PC-3 (cell line): ENCODE measurements at regions not wholly inside any gene's neighbourhood (a gene's known extent, or its start where the extent isn't known, plus 50 kb on each side); places are given as distances from the start of the nearest gene placed in this dataset.

Experiments used
- EZH2 ChIP-seq: fragments of 300-600 bp; sonication (generic); IDR thresholded peaks from one replicate; pipeline ENCODE4 v1.6.1; 2017; ENCODE audit warnings: antibody characterized with exemption, mild to moderate bottlenecking, low read length; ENCODE audit not compliant: unreplicated experiment
- EZH2phosphoT487 ChIP-seq: fragments of 300-600 bp; sonication (generic); IDR thresholded peaks from 2 replicates; pipeline ENCODE4 v1.6.1; 2018; ENCODE audit warnings: mild to moderate bottlenecking, antibody characterized with exemption, low read length, borderline replicate concordance
- TF ChIP-seq, protein P1 (sequence below): fragments of 300-600 bp; sonication (generic); conservative IDR thresholded peaks from 2 replicates; pipeline ENCODE4 v1.5.1; 2017; ENCODE audit warnings: antibody characterized with exemption, low read depth, mild to moderate bottlenecking, low read length

DNA sequence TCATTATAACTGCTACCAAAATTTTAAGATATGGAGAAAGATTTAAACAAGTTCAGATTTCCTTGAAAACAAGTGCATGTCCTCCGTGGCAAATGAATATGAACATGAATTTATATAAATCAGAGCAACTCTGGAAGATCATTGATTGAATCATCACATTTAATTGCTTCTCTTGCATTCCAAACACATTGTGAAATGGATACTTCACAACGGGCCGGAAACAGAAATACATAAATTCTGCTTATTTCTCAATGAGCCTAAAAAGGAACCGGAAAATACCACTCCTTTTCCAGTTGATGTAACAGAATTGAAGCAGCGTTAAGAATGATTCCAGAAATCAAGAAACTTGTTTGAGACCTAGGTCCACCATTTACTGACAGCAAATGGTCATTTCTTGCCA is 134.6 kb upstream of the BTN3A2 start:
- TF ChIP-seq, protein P1, sequence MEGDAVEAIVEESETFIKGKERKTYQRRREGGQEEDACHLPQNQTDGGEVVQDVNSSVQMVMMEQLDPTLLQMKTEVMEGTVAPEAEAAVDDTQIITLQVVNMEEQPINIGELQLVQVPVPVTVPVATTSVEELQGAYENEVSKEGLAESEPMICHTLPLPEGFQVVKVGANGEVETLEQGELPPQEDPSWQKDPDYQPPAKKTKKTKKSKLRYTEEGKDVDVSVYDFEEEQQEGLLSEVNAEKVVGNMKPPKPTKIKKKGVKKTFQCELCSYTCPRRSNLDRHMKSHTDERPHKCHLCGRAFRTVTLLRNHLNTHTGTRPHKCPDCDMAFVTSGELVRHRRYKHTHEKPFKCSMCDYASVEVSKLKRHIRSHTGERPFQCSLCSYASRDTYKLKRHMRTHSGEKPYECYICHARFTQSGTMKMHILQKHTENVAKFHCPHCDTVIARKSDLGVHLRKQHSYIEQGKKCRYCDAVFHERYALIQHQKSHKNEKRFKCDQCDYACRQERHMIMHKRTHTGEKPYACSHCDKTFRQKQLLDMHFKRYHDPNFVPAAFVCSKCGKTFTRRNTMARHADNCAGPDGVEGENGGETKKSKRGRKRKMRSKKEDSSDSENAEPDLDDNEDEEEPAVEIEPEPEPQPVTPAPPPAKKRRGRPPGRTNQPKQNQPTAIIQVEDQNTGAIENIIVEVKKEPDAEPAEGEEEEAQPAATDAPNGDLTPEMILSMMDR: no peak
- TF ChIP-seq EZH2: no peak
- TF ChIP-seq EZH2phosphoT487: no peak
